PFSK-1 (cell line): ENCODE measurements at regions not wholly inside any gene's neighbourhood (a gene's known extent, or its start where the extent isn't known, plus 50 kb on each side); places are given as distances from the start of the nearest gene placed in this dataset.

Experiments used
- POLR2AphosphoS5 ChIP-seq: IDR thresholded peaks from 2 replicates; pipeline ENCODE4 v1.6.1; 2012; ENCODE audit warnings: low read depth, mild to moderate bottlenecking, control low read depth, low read length, moderate library complexity
- REST ChIP-seq, 2 experiments: IDR thresholded peaks; 2 replicates each; pipeline versions ENCODE4 v1.6.1 to v1.8.0; 2011 to 2012; ENCODE audit warnings: low read depth in 2 of 2, low read length in 2 of 2, control low read depth in 1 of 2, inconsistent platforms in 1 of 2, mild to moderate bottlenecking in 1 of 2, moderate library complexity in 1 of 2; ENCODE audit not compliant: insufficient read depth in 1 of 2
- TAF1 ChIP-seq: IDR thresholded peaks from 2 replicates; pipeline ENCODE4 v1.6.1; 2012; ENCODE audit warnings: low read length, control low read depth, borderline replicate concordance; ENCODE audit not compliant: insufficient read depth

- TF ChIP-seq REST (IDR thresholded peaks at IDR 0.05; ENCODE audit: insufficient read depth in 1 of 2, low read depth in 2 of 2, low read length in 2 of 2) = no peak
- TF ChIP-seq TAF1 = no peak
- no peak for TF ChIP-seq POLR2AphosphoS5
Observed at GRCh38 chr9:13426606-13427005, 147.1 kb upstream of the MPDZ start.
